Muscle of leg (tissue), 3 donors: ENCODE measurements at regions not wholly inside any gene's neighbourhood (a gene's known extent, or its start where the extent isn't known, plus 50 kb on each side); places are given as distances from the start of the nearest gene placed in this dataset.

ENCODE experiments used
- DNase-seq: peaks from one replicate; pipeline ENCODE4 v3.0.0; 2013
- H3K27ac ChIP-seq: one replicate; pipeline ENCODE4 v1.5.1; 2013; ENCODE audit warnings: mild to moderate bottlenecking, low read length, control low read depth
- H3K27me3 ChIP-seq: one replicate; pipeline ENCODE4 v1.6.1; 2013; ENCODE audit warnings: low read length; ENCODE audit not compliant: control insufficient read depth, insufficient read depth
- H3K36me3 ChIP-seq: one replicate; pipeline ENCODE4 v1.6.1; 2013; ENCODE audit warnings: low read length; ENCODE audit not compliant: control insufficient read depth, insufficient read depth
- H3K4me1 ChIP-seq: one replicate; pipeline ENCODE4 v1.6.1; 2013; ENCODE audit warnings: low read length; ENCODE audit not compliant: control insufficient read depth, insufficient read depth
- H3K4me3 ChIP-seq: one replicate; pipeline ENCODE4 v1.5.1; 2013; ENCODE audit warnings: low read length, control low read depth
- H3K9me3 ChIP-seq: replicated peaks from 2 replicates; pipeline ENCODE4 v1.6.1; 2013; ENCODE audit warnings: low read depth, low read length; ENCODE audit not compliant: control insufficient read depth
- WGBS: methylation state at CpG from one replicate; pipeline ENCODE4 v1.1.5; 2013; ENCODE audit warnings: missing lambda C conversion rate; ENCODE audit not compliant: insufficient coverage; 5-methylcytosine and 5-hydroxymethylcytosine counted together

GRCh38 chr2:239682518-239682917 lies 281.7 kb upstream of the HDAC4 start:
- no peak overlapping the region for H3K27ac ChIP-seq
- no peak overlapping the region for H3K4me3 ChIP-seq
- WGBS, result no CpG with 5 or more reads among the region's 2 CpGs
- H3K9me3 ChIP-seq, result peaks cover 5% of the 10 kb centered on the region
- no peak for DNase-seq
- no peaks in the 10 kb centered on the region for H3K4me1 ChIP-seq
- no peaks in the 10 kb centered on the region for H3K36me3 ChIP-seq
- peaks cover 2% of the 10 kb centered on the region for H3K27me3 ChIP-seq

GRCh38 chr2:239679755-239680154 lies 278.9 kb upstream of the HDAC4 start:
- H3K27me3 ChIP-seq, result no peaks in the 10 kb centered on the region
- no CpG with 5 or more reads among the region's 1 CpG for WGBS
- no peak for DNase-seq
- peaks cover 4% of the 10 kb centered on the region for H3K4me1 ChIP-seq
- H3K27ac ChIP-seq, result no peak overlapping the region
- no peaks in the 10 kb centered on the region for H3K36me3 ChIP-seq
- H3K9me3 ChIP-seq, result peaks cover 5% of the 10 kb centered on the region
- H3K4me3 ChIP-seq, result no peak overlapping the region

- Histone ChIP-seq H3K27me3 (no peaks in the 10 kb centered on the region), H3K4me3 (no peak overlapping the region), H3K4me1 (peaks cover 4% of the 10 kb centered on the region), H3K36me3 (no peaks in the 10 kb centered on the region), H3K9me3 (peaks cover 5% of the 10 kb centered on the region), H3K27ac (no peak overlapping the region)
- no peak for DNase-seq
- WGBS, result 95% methylated on average over 22 of the region's 22 CpGs
These were observed 278.0 kb upstream of the HDAC4 start for GRCh38 chr2:239678666-239679296.

GRCh38 chr2:239678186-239678490 lies 277.3 kb upstream of the HDAC4 start:
- peaks cover 7% of the 10 kb centered on the region for H3K4me1 ChIP-seq
- H3K9me3 ChIP-seq, result peaks cover 5% of the 10 kb centered on the region
- no peak overlapping the region for H3K4me3 ChIP-seq
- no peaks in the 10 kb centered on the region for H3K36me3 ChIP-seq
- WGBS, result 60% methylated on average over 6 of the region's 8 CpGs
- no peak for DNase-seq
- H3K27ac ChIP-seq, result no peak overlapping the region
- no peaks in the 10 kb centered on the region for H3K27me3 ChIP-seq

- WGBS, result 88% methylated on average over 18 of the region's 21 CpGs
- peaks cover 7% of the 10 kb centered on the region for H3K4me1 ChIP-seq
- H3K9me3 ChIP-seq, result peaks cover 5% of the 10 kb centered on the region
- DNase-seq, result no peak
- no peak overlapping the region for H3K27ac ChIP-seq
- no peaks in the 10 kb centered on the region for H3K27me3 ChIP-seq
- no peak overlapping the region for H3K4me3 ChIP-seq
- no peaks in the 10 kb centered on the region for H3K36me3 ChIP-seq
These were observed 276.8 kb upstream of the HDAC4 start for GRCh38 chr2:239677453-239678185.

GRCh38 chr2:239676716-239677452 lies 276.1 kb upstream of the HDAC4 start:
- Histone ChIP-seq H3K4me1 (peaks cover 7% of the 10 kb centered on the region), H3K27ac (no peak overlapping the region), H3K9me3 (no peaks in the 10 kb centered on the region), H3K4me3 (no peak overlapping the region), H3K36me3 (no peaks in the 10 kb centered on the region), H3K27me3 (no peaks in the 10 kb centered on the region)
- WGBS, result 75% methylated on average over 16 of the region's 19 CpGs
- no peak for DNase-seq

GRCh38 chr2:239675826-239676715 lies 275.3 kb upstream of the HDAC4 start:
- no peaks in the 10 kb centered on the region for H3K36me3 ChIP-seq
- H3K27me3 ChIP-seq, result no peaks in the 10 kb centered on the region
- H3K4me3 ChIP-seq, result no peak overlapping the region
- H3K27ac ChIP-seq, result no peak overlapping the region
- WGBS, result 67% methylated on average over 18 of the region's 22 CpGs
- H3K4me1 ChIP-seq, result peaks cover 7% of the 10 kb centered on the region
- DNase-seq, result no peak
- no peaks in the 10 kb centered on the region for H3K9me3 ChIP-seq

GRCh38 chr2:239674981-239675825 lies 274.4 kb upstream of the HDAC4 start:
- Histone ChIP-seq H3K9me3 (no peaks in the 10 kb centered on the region), H3K4me1 (peaks cover 7% of the 10 kb centered on the region), H3K36me3 (no peaks in the 10 kb centered on the region), H3K4me3 (no peak overlapping the region), H3K27me3 (no peaks in the 10 kb centered on the region), H3K27ac (no peak overlapping the region)
- DNase-seq, result no peak
- WGBS, result 80% methylated on average over 14 of the region's 17 CpGs

GRCh38 chr2:239674101-239674980 lies 273.5 kb upstream of the HDAC4 start:
- WGBS, result 86% methylated on average over 16 of the region's 17 CpGs
- Histone ChIP-seq H3K36me3 (no peaks in the 10 kb centered on the region), H3K4me3 (no peak overlapping the region), H3K4me1 (peaks cover 7% of the 10 kb centered on the region), H3K27me3 (no peaks in the 10 kb centered on the region), H3K27ac (no peak overlapping the region), H3K9me3 (no peaks in the 10 kb centered on the region)
- no peak for DNase-seq
